ENCODE measurements at regions not wholly inside any gene's neighbourhood (a gene's known extent, or its start where the extent isn't known, plus 50 kb on each side); places are given as distances from the start of the nearest gene placed in this dataset.

DNA sequence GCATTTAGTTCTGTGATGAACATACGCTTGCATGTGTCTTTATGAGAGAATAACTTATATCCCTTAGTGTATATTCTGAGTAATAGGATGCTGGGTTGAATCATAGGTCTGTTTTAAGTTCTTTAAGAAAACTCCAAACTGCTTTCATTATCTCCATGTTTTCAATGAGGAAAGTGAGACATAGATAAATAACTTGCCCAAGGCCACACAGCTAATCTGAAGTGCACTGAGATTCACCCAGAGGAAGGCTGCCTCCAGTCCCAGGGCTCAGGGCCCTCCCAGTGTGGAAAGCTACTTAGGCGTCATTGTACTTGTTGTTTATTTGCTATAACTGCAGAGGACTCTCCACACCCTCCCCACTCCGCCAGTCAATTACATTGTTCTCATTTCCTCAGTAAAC lies 126.7 kb downstream of the INHBA start:
- Histone ChIP-seq H3K9me2 (ENCODE audit: insufficient read depth) (peaks cover 9% of the 10 kb centered on the region; the same call in 1 of the 2 replicates), H3K27me3 (ENCODE audit: insufficient read depth) (no peaks in the 10 kb centered on the region), H3K4me2 (no peak overlapping the region), H3K36me3 (ENCODE audit: insufficient read depth) (no peaks in the 10 kb centered on the region), H3K27ac (ENCODE audit: low read depth) (no peak overlapping the region), H3F3A (replicated peaks; ENCODE audit: low read depth) (no peaks in the 10 kb centered on the region), H3K79me2 (replicated peaks; ENCODE audit: insufficient read depth) (no peaks in the 10 kb centered on the region), H2AFZ (no peak overlapping the region), H3K4me3 (no peak overlapping the region), H4K20me1 (replicated peaks; ENCODE audit: insufficient read depth) (no peaks in the 10 kb centered on the region), H3K4me1 (ENCODE audit: insufficient read depth) (no peaks in the 10 kb centered on the region)
- ATAC-seq (no peak), DNase-seq (ENCODE audit: low spot score) (no peak)
- Mint-ChIP-seq H3K27me3 (ENCODE audit: insufficient read depth, low read depth, poor library complexity) (no peaks in the 10 kb centered on the region), H3K4me3 (no peak overlapping the region), H3K9me3 (no peaks in the 10 kb centered on the region), H3K4me1 (peaks cover 7% of the 10 kb centered on the region), H3K27ac (no peak overlapping the region), H3K36me3 (ENCODE audit: low read depth) (no peaks in the 10 kb centered on the region)
- no peak for TF ChIP-seq CREB1 (CRISPR knock-in tag; IDR thresholded peaks at IDR 0.05; ENCODE audit: low read depth)

DNA sequence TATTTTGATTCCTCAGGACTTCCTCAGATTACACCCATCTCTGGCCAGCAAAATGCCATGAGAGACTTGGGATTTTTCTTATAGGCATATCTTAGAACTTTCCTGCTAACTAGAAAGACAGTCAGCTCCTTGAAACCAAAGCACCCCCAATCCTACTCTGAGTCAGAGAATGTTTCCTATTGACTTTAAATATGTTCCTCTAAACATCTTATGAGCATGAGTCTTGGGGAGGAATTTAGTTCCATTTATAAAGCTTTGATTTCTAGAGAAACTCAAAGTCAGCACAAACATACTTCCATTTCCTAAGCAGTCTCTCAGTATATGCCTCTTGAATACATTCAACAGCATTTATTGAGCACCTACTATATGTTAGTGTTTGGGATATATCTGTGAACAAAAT lies 128.5 kb downstream of the INHBA start:
- no peak overlapping the region for H3K4me2 ChIP-seq
- no peaks in the 10 kb centered on the region for H4K20me1 ChIP-seq (replicated peaks; ENCODE audit: insufficient read depth)
- 0 out of 2 replicates have a peak, but pooled peaks cover 6% of the 10 kb centered on the region for H3K9me2 ChIP-seq (ENCODE audit: insufficient read depth)
- no peak overlapping the region for H3K27ac ChIP-seq (ENCODE audit: low read depth)
- H3K27me3 Mint-ChIP-seq (ENCODE audit: insufficient read depth, low read depth, poor library complexity) = no peaks in the 10 kb centered on the region
- H3K4me1 ChIP-seq (ENCODE audit: insufficient read depth) = no peaks in the 10 kb centered on the region; the same call in 1 of the 2 replicates
- ATAC-seq (no peak), DNase-seq (ENCODE audit: low spot score) (no peak)
- no peaks in the 10 kb centered on the region for H3K36me3 ChIP-seq (ENCODE audit: insufficient read depth)
- H3K27me3 ChIP-seq (ENCODE audit: insufficient read depth) = no peaks in the 10 kb centered on the region
- no peak overlapping the region for H3K27ac Mint-ChIP-seq
- peaks cover 14% of the 10 kb centered on the region for H3K4me1 Mint-ChIP-seq
- H3K4me3 ChIP-seq = no peak overlapping the region
- H3K4me3 Mint-ChIP-seq = no peak overlapping the region
- no peaks in the 10 kb centered on the region for H3K79me2 ChIP-seq (replicated peaks; ENCODE audit: insufficient read depth)
- H3F3A ChIP-seq (replicated peaks; ENCODE audit: low read depth) = no peaks in the 10 kb centered on the region
- H3K36me3 Mint-ChIP-seq (ENCODE audit: low read depth) = no peaks in the 10 kb centered on the region
- H3K9me3 Mint-ChIP-seq = no peaks in the 10 kb centered on the region
- H2AFZ ChIP-seq = no peak overlapping the region
- TF ChIP-seq STAT1 (IDR thresholded peaks at IDR 0.05; ENCODE audit: unreplicated experiment) = no peak
- TF ChIP-seq, protein P1, sequence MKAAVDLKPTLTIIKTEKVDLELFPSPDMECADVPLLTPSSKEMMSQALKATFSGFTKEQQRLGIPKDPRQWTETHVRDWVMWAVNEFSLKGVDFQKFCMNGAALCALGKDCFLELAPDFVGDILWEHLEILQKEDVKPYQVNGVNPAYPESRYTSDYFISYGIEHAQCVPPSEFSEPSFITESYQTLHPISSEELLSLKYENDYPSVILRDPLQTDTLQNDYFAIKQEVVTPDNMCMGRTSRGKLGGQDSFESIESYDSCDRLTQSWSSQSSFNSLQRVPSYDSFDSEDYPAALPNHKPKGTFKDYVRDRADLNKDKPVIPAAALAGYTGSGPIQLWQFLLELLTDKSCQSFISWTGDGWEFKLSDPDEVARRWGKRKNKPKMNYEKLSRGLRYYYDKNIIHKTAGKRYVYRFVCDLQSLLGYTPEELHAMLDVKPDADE (IDR thresholded peaks at IDR 0.05) = no peak
- TF ChIP-seq, protein P2, sequence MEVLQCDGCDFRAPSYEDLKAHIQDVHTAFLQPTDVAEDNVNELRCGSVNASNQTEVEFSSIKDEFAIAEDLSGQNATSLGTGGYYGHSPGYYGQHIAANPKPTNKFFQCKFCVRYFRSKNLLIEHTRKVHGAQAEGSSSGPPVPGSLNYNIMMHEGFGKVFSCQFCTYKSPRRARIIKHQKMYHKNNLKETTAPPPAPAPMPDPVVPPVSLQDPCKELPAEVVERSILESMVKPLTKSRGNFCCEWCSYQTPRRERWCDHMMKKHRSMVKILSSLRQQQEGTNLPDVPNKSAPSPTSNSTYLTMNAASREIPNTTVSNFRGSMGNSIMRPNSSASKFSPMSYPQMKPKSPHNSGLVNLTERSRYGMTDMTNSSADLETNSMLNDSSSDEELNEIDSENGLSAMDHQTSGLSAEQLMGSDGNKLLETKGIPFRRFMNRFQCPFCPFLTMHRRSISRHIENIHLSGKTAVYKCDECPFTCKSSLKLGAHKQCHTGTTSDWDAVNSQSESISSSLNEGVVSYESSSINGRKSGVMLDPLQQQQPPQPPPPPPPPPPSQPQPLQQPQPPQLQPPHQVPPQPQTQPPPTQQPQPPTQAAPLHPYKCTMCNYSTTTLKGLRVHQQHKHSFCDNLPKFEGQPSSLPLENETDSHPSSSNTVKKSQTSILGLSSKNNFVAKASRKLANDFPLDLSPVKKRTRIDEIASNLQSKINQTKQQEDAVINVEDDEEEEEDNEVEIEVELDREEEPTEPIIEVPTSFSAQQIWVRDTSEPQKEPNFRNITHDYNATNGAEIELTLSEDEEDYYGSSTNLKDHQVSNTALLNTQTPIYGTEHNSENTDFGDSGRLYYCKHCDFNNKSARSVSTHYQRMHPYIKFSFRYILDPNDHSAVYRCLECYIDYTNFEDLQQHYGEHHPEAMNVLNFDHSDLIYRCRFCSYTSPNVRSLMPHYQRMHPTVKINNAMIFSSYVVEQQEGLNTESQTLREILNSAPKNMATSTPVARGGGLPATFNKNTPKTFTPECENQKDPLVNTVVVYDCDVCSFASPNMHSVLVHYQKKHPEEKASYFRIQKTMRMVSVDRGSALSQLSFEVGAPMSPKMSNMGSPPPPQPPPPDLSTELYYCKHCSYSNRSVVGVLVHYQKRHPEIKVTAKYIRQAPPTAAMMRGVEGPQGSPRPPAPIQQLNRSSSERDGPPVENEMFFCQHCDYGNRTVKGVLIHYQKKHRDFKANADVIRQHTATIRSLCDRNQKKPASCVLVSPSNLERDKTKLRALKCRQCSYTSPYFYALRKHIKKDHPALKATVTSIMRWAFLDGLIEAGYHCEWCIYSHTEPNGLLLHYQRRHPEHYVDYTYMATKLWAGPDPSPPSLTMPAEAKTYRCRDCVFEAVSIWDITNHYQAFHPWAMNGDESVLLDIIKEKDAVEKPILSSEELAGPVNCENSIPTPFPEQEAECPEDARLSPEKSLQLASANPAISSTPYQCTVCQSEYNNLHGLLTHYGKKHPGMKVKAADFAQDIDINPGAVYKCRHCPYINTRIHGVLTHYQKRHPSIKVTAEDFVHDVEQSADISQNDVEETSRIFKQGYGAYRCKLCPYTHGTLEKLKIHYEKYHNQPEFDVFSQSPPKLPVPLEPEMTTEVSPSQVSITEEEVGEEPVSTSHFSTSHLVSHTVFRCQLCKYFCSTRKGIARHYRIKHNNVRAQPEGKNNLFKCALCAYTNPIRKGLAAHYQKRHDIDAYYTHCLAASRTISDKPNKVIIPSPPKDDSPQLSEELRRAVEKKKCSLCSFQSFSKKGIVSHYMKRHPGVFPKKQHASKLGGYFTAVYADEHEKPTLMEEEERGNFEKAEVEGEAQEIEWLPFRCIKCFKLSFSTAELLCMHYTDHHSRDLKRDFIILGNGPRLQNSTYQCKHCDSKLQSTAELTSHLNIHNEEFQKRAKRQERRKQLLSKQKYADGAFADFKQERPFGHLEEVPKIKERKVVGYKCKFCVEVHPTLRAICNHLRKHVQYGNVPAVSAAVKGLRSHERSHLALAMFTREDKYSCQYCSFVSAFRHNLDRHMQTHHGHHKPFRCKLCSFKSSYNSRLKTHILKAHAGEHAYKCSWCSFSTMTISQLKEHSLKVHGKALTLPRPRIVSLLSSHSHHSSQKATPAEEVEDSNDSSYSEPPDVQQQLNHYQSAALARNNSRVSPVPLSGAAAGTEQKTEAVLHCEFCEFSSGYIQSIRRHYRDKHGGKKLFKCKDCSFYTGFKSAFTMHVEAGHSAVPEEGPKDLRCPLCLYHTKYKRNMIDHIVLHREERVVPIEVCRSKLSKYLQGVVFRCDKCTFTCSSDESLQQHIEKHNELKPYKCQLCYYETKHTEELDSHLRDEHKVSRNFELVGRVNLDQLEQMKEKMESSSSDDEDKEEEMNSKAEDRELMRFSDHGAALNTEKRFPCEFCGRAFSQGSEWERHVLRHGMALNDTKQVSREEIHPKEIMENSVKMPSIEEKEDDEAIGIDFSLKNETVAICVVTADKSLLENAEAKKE (CRISPR knock-in tag; IDR thresholded peaks at IDR 0.05) = no peak
- no peak for TF ChIP-seq JUNB (IDR thresholded peaks at IDR 0.05; ENCODE audit: unreplicated experiment)
- no peak for TF ChIP-seq NANOG (IDR thresholded peaks at IDR 0.05; ENCODE audit: borderline replicate concordance)
- no peak for TF ChIP-seq EZH2 (IDR thresholded peaks at IDR 0.05; ENCODE audit: low read depth, unreplicated experiment)
- TF ChIP-seq, protein P3, sequence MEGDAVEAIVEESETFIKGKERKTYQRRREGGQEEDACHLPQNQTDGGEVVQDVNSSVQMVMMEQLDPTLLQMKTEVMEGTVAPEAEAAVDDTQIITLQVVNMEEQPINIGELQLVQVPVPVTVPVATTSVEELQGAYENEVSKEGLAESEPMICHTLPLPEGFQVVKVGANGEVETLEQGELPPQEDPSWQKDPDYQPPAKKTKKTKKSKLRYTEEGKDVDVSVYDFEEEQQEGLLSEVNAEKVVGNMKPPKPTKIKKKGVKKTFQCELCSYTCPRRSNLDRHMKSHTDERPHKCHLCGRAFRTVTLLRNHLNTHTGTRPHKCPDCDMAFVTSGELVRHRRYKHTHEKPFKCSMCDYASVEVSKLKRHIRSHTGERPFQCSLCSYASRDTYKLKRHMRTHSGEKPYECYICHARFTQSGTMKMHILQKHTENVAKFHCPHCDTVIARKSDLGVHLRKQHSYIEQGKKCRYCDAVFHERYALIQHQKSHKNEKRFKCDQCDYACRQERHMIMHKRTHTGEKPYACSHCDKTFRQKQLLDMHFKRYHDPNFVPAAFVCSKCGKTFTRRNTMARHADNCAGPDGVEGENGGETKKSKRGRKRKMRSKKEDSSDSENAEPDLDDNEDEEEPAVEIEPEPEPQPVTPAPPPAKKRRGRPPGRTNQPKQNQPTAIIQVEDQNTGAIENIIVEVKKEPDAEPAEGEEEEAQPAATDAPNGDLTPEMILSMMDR (conservative IDR thresholded peaks at IDR 0.05; ENCODE audit: low read depth in 2 of 2) = no peak
- TF ChIP-seq ZNF331 (CRISPR knock-in tag; IDR thresholded peaks at IDR 0.05; ENCODE audit: low read depth) = no peak
- TF ChIP-seq POLR2AphosphoS5 (IDR thresholded peaks at IDR 0.05; ENCODE audit: low read depth) = no peak
- TF ChIP-seq CREB1 (CRISPR knock-in tag; IDR thresholded peaks at IDR 0.05; ENCODE audit: low read depth) = no peak
- no peak for TF ChIP-seq EZH2phosphoT487 (IDR thresholded peaks at IDR 0.05; ENCODE audit: unreplicated experiment)
- no peak for TF ChIP-seq ZNF114 (CRISPR knock-in tag; IDR thresholded peaks at IDR 0.05)

Data from GM23338 (cell line).